Testis (tissue), 2 donors: ENCODE measurements at regions not wholly inside any gene's neighbourhood (a gene's known extent, or its start where the extent isn't known, plus 50 kb on each side); places are given as distances from the start of the nearest gene placed in this dataset.

Source experiments
- POLR2A ChIP-seq: fragments of 450-650 bp; IDR thresholded peaks from one replicate; pipeline ENCODE4 v1.6.1; 2017; ENCODE audit warnings: antibody characterized with exemption, mild to moderate bottlenecking, moderate library complexity
- TF ChIP-seq, protein P1 (sequence below), 3 experiments: fragments of 450-650 bp in 2 of 3; fragments of 200-600 bp in 1 of 3; sonication (generic) in 1 of 3; IDR thresholded peaks; one replicate each; pipeline ENCODE4 v1.5.1; 2016 to 2019; ENCODE audit warnings: antibody characterized with exemption in 3 of 3, mild to moderate bottlenecking in 2 of 3, moderate library complexity in 1 of 3

DNA sequence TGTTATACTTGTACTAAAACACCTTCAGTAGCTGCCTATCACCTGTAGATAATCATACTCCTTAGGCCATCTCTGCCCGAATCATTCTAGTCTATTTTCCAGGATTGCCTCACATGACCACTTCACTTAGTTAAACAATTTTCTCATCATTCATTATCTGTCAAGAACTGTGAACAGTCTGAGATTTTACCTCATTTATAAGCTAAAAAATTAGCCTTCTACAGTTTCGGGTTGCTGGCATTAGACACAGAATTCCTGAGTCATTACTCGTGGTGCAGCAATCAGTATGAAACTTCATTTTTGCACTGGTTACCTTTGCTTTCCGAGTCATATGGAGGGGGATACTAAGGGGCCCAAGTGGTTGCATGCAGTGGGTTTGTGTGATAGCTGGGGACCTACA lies 57.6 kb upstream of the OTOGL start:
- TF ChIP-seq POLR2A, result no peak
- TF ChIP-seq, protein P1, sequence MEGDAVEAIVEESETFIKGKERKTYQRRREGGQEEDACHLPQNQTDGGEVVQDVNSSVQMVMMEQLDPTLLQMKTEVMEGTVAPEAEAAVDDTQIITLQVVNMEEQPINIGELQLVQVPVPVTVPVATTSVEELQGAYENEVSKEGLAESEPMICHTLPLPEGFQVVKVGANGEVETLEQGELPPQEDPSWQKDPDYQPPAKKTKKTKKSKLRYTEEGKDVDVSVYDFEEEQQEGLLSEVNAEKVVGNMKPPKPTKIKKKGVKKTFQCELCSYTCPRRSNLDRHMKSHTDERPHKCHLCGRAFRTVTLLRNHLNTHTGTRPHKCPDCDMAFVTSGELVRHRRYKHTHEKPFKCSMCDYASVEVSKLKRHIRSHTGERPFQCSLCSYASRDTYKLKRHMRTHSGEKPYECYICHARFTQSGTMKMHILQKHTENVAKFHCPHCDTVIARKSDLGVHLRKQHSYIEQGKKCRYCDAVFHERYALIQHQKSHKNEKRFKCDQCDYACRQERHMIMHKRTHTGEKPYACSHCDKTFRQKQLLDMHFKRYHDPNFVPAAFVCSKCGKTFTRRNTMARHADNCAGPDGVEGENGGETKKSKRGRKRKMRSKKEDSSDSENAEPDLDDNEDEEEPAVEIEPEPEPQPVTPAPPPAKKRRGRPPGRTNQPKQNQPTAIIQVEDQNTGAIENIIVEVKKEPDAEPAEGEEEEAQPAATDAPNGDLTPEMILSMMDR (IDR thresholded peaks at IDR 0.05), result no peak
